ENCODE measurements at regions not wholly inside any gene's neighbourhood (a gene's known extent, or its start where the extent isn't known, plus 50 kb on each side); places are given as distances from the start of the nearest gene placed in this dataset.
"Not testable (repeated sequence)": the region's sequence is repeated elsewhere in the genome, so short reads cannot be mapped to it uniquely, and the experiment has no call there.

DNA sequence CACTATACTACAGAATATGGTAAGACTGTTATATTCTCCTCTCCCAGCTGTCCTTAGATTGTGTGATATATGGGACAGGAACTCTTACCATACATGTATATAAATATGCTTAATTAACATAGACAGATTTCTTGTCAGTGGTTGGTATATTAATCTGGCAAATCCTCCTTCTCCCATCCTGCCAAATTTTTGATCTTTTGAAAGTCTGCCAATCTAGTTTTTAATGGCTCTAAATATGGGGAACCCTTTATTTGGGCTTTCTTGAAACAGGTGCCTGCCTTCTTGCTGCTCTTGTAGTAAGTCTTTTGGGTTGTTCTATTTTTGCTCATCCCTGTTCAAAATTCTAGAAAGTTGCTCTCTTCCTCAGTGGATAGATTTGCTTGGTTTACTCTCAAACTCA lies 63.5 kb downstream of the SPATA31D1 start:
- H3K9ac ChIP-seq (ENCODE audit: low read depth, low read length, poor library complexity): no peak overlapping the region
- H3K14ac ChIP-seq (ENCODE audit: low read length): no peak overlapping the region
- no peak overlapping the region for H2BK120ac ChIP-seq (ENCODE audit: low read depth, low read length)
- no peak for DNase-seq (ENCODE audit: low spot score)
- no peak overlapping the region for H3K4ac ChIP-seq (ENCODE audit: low read length)
- no peaks in the 10 kb centered on the region for H3K36me3 ChIP-seq (replicated peaks in 1 of 2; ENCODE audit: control insufficient read depth in 2 of 2, insufficient read depth in 2 of 2, low read length in 2 of 2)
- no peak overlapping the region for H2AFZ ChIP-seq (ENCODE audit: low read length)
- H3K18ac ChIP-seq (ENCODE audit: low read length): no peak overlapping the region
- peaks cover 0 to 1% of the 10 kb centered on the region in 2 donors for H3K9me3 ChIP-seq (replicated peaks in 1 of 2; ENCODE audit: control insufficient read depth in 2 of 2, insufficient read depth in 1 of 2, low read depth in 1 of 2, low read length in 2 of 2)
- no peaks in the 10 kb centered on the region for H3K27me3 ChIP-seq (ENCODE audit: control insufficient read depth in 3 of 3, insufficient read depth in 3 of 3, low read depth in 1 of 3, low read length in 3 of 3)
- H3K27ac ChIP-seq (replicated peaks; ENCODE audit: low read length): no peak overlapping the region
- no peak overlapping the region for H2BK5ac ChIP-seq (ENCODE audit: low read length)
- H3K79me1 ChIP-seq (ENCODE audit: low read depth, low read length): no peaks in the 10 kb centered on the region
- no peak overlapping the region for H2BK15ac ChIP-seq (ENCODE audit: low read length)
- no peak overlapping the region for H3K4me3 ChIP-seq (ENCODE audit: low read length in 2 of 2)
- H3K23ac ChIP-seq (ENCODE audit: low read depth, low read length, poor library complexity): no peak overlapping the region
- no peak overlapping the region for H4K8ac ChIP-seq (ENCODE audit: low read depth, low read length)
- no peak overlapping the region for H3K4me2 ChIP-seq (ENCODE audit: insufficient read depth, low read length, poor library complexity, severe bottlenecking)
- H2AK5ac ChIP-seq (ENCODE audit: low read depth, low read length): no peak overlapping the region
- no peak overlapping the region for H4K91ac ChIP-seq (ENCODE audit: low read depth, low read length, poor library complexity)
- no peaks in the 10 kb centered on the region for H3K4me1 ChIP-seq (ENCODE audit: control insufficient read depth in 2 of 2, insufficient read depth in 1 of 2, low read depth in 1 of 2, low read length in 2 of 2)
- H2BK12ac ChIP-seq (ENCODE audit: low read length): no peak overlapping the region

DNA sequence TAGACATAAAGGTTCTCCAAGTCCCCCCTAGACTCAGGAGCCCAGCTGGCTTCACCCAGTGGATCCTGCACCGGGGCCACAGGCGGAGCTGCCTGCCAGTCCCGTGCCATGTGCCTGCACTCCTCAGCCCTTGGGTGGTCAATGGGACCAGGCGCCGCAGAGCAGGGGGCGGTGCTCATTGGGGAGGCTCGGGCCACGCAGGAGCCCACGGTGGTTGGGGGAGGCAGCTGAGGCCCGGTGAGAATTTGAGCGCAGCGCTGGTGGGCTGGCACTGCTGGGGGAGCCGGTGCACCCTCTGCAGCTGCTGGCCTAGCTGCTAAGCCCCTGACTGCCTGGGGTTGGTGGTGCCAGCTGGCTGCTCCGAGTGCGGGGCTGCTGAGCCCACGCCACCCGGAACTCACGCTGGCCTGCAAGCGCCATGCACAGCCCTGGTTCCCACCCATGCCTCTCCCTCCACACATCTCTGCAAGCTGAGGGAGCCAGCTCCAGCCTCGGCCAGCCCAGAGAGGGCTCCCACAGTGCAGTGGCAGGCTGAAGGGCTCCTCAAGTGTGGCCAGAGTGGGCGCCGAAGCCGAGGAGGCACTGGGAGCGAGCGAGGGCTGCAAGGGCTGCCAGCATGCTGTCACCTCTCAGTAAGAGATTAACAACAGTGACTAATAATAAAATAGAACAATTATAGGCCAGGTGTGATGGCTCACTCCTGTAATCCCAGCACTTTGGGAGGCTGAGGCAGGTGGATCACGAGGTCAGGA lies 65.9 kb downstream of the SPATA31D1 start:
- no peak for DNase-seq (ENCODE audit: low spot score)
- Histone ChIP-seq H3K9me3 (replicated peaks in 1 of 2; ENCODE audit: control insufficient read depth in 2 of 2, insufficient read depth in 1 of 2, low read depth in 1 of 2, low read length in 2 of 2) (peaks cover 0 to 3% of the 10 kb centered on the region in 2 donors), H3K18ac (ENCODE audit: low read length) (peak overlapping the region; percentile 19), H3K4me2 (ENCODE audit: insufficient read depth, low read length, poor library complexity, severe bottlenecking) (no peak overlapping the region), H2BK15ac (ENCODE audit: low read length) (peak overlapping the region; percentile 64), H3K36me3 (replicated peaks in 1 of 2; ENCODE audit: control insufficient read depth in 2 of 2, insufficient read depth in 2 of 2, low read length in 2 of 2) (no peaks in the 10 kb centered on the region), H3K14ac (ENCODE audit: low read length) (peak overlapping the region; percentile 75), H2BK5ac (ENCODE audit: low read length) (no peak overlapping the region), H3K4ac (ENCODE audit: low read length) (peak overlapping the region; percentile 66), H3K27ac (replicated peaks; ENCODE audit: low read length) (no peak overlapping the region), H3K79me1 (ENCODE audit: low read depth, low read length) (no peaks in the 10 kb centered on the region), H3K9ac (ENCODE audit: low read depth, low read length, poor library complexity) (no peak overlapping the region), H2AFZ (ENCODE audit: low read length) (no peak overlapping the region), H2BK120ac (ENCODE audit: low read depth, low read length) (no peak overlapping the region), H4K8ac (ENCODE audit: low read depth, low read length) (no peak overlapping the region), H3K23ac (ENCODE audit: low read depth, low read length, poor library complexity) (peak overlapping the region; percentile 43), H3K4me3 (ENCODE audit: low read length in 2 of 2) (peak overlapping the region in 1 of 2 donors; percentile 41), H2AK5ac (ENCODE audit: low read depth, low read length) (no peak overlapping the region), H3K4me1 (ENCODE audit: control insufficient read depth in 2 of 2, insufficient read depth in 1 of 2, low read depth in 1 of 2, low read length in 2 of 2) (no peaks in the 10 kb centered on the region), H4K91ac (ENCODE audit: low read depth, low read length, poor library complexity) (peak overlapping the region; percentile 24), H3K27me3 (ENCODE audit: control insufficient read depth in 3 of 3, insufficient read depth in 3 of 3, low read depth in 1 of 3, low read length in 3 of 3) (no peaks in the 10 kb centered on the region), H2BK12ac (ENCODE audit: low read length) (no peak overlapping the region)
- WGBS, 2 donors (ENCODE audit: extremely low coverage in 2 of 2, insufficient read length in 2 of 2, insufficient replicate concordance in 1 of 2): no CpG with 5 or more reads among the region's 26 CpGs

DNA sequence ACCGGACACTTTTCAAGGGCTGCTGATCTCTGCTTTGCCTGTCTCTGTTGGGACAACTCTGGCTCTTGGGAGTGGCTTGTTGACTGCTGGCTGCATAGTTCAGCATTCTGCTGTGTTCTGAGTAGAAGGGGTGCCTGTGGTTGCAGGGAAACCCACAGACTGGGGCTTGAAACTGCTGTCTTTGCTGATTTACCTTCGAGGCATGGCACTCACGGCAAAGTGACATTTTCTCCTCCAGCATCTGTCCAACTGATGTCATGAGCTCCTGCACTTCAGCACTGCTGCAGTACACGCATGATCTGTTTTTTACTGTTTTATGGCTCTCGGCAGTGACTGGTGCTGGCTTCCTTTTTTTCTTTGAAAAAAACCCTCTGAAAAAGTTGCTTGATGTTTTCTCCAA lies 69.2 kb downstream of the SPATA31D1 start:
- no peak for DNase-seq (ENCODE audit: low spot score)
- Histone ChIP-seq H3K36me3 (replicated peaks in 1 of 2; ENCODE audit: control insufficient read depth in 2 of 2, insufficient read depth in 2 of 2, low read length in 2 of 2) (no peaks in the 10 kb centered on the region), H3K27me3 (ENCODE audit: control insufficient read depth in 3 of 3, insufficient read depth in 3 of 3, low read depth in 1 of 3, low read length in 3 of 3) (no peaks in the 10 kb centered on the region), H3K4me3 (ENCODE audit: low read length in 2 of 2) (no peak overlapping the region), H2AK5ac (ENCODE audit: low read depth, low read length) (no peak overlapping the region), H4K8ac (ENCODE audit: low read depth, low read length) (no peak overlapping the region), H3K9me3 (replicated peaks in 1 of 2; ENCODE audit: control insufficient read depth in 2 of 2, insufficient read depth in 1 of 2, low read depth in 1 of 2, low read length in 2 of 2) (peaks cover 0 to 3% of the 10 kb centered on the region in 2 donors), H3K79me1 (ENCODE audit: low read depth, low read length) (no peaks in the 10 kb centered on the region), H4K91ac (ENCODE audit: low read depth, low read length, poor library complexity) (no peak overlapping the region), H2AFZ (ENCODE audit: low read length) (no peak overlapping the region), H2BK15ac (ENCODE audit: low read length) (no peak overlapping the region), H2BK12ac (ENCODE audit: low read length) (no peak overlapping the region), H3K14ac (ENCODE audit: low read length) (no peak overlapping the region), H3K4me2 (ENCODE audit: insufficient read depth, low read length, poor library complexity, severe bottlenecking) (no peak overlapping the region), H2BK5ac (ENCODE audit: low read length) (no peak overlapping the region), H2BK120ac (ENCODE audit: low read depth, low read length) (no peak overlapping the region), H3K9ac (ENCODE audit: low read depth, low read length, poor library complexity) (no peak overlapping the region), H3K4me1 (ENCODE audit: control insufficient read depth in 2 of 2, insufficient read depth in 1 of 2, low read depth in 1 of 2, low read length in 2 of 2) (no peaks in the 10 kb centered on the region), H3K4ac (ENCODE audit: low read length) (no peak overlapping the region), H3K23ac (ENCODE audit: low read depth, low read length, poor library complexity) (no peak overlapping the region), H3K18ac (ENCODE audit: low read length) (no peak overlapping the region), H3K27ac (replicated peaks; ENCODE audit: low read length) (no peak overlapping the region)
- no CpG with 5 or more reads among the region's 5 CpGs for WGBS, 2 donors (ENCODE audit: extremely low coverage in 2 of 2, insufficient read length in 2 of 2, insufficient replicate concordance in 1 of 2)

DNA sequence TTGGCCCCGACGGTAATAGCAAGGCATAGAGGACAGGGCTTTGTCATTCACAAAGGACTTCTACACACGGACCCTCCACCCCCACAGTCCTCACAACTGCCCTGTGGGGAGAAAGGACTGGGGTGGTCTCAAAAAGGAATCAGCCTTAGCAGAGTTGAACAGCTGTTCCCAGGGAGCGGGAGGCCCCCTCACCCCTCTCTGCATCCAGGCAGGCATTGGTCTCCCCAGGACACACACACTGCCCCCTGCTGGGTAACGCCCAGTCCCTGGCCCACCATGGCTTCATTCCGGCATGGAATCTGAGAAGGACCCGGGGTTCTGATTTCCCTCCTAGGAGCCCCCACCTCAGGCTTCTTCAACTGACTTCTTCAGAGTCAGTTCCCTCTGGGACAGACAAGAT lies 73.2 kb downstream of the SPATA31D1 start:
- not testable (repeated sequence) for H2BK12ac ChIP-seq (ENCODE audit: low read length); H3K27ac ChIP-seq (replicated peaks; ENCODE audit: low read length); H3K4me2 ChIP-seq (ENCODE audit: insufficient read depth, low read length, poor library complexity, severe bottlenecking); H3K9ac ChIP-seq (ENCODE audit: low read depth, low read length, poor library complexity); H3K36me3 ChIP-seq (replicated peaks in 1 of 2; ENCODE audit: control insufficient read depth in 2 of 2, insufficient read depth in 2 of 2, low read length in 2 of 2); H3K23ac ChIP-seq (ENCODE audit: low read depth, low read length, poor library complexity); H2BK120ac ChIP-seq (ENCODE audit: low read depth, low read length); H3K18ac ChIP-seq (ENCODE audit: low read length); H2AFZ ChIP-seq (ENCODE audit: low read length); H3K79me1 ChIP-seq (ENCODE audit: low read depth, low read length); H2BK5ac ChIP-seq (ENCODE audit: low read length); H2AK5ac ChIP-seq (ENCODE audit: low read depth, low read length); H3K9me3 ChIP-seq (replicated peaks in 1 of 2; ENCODE audit: control insufficient read depth in 2 of 2, insufficient read depth in 1 of 2, low read depth in 1 of 2, low read length in 2 of 2); H2BK15ac ChIP-seq (ENCODE audit: low read length); H3K4ac ChIP-seq (ENCODE audit: low read length); H3K4me1 ChIP-seq (ENCODE audit: control insufficient read depth in 2 of 2, insufficient read depth in 1 of 2, low read depth in 1 of 2, low read length in 2 of 2); H3K27me3 ChIP-seq (ENCODE audit: control insufficient read depth in 3 of 3, insufficient read depth in 3 of 3, low read depth in 1 of 3, low read length in 3 of 3); H4K8ac ChIP-seq (ENCODE audit: low read depth, low read length); H4K91ac ChIP-seq (ENCODE audit: low read depth, low read length, poor library complexity); DNase-seq (ENCODE audit: low spot score); H3K4me3 ChIP-seq (ENCODE audit: low read length in 2 of 2); H3K14ac ChIP-seq (ENCODE audit: low read length)
- no CpG with 5 or more reads among the region's 7 CpGs for WGBS, 2 donors (ENCODE audit: extremely low coverage in 2 of 2, insufficient read length in 2 of 2, insufficient replicate concordance in 1 of 2)
